ENCODE measurements at regions not wholly inside any gene's neighbourhood (a gene's known extent, or its start where the extent isn't known, plus 50 kb on each side); places are given as distances from the start of the nearest gene placed in this dataset.

DNA sequence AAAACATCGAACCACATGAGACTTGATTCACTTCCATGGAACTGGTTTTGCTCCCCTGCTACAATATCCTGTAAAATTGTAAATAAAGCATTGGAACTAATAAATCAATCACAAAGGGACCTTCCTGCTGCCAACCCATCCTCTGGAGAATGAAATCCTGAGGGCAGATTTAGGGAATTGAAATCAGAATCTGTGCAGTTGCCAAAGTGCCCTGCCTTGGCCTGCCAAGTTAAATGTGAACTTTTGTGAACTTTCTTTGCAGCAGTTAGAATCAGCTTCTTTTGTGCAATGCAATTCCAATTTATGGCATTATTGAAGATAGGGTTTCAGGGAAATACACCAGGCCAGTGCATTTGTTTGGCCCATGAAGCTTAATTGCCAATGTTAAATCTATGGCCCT, 263.1 kb downstream of the PTTG2 start:
- H3K23me2 ChIP-seq (ENCODE audit: low read depth, low read length): no peaks in the 10 kb centered on the region; the same call in 1 of the 2 replicates
- no peak for DNase-seq (ENCODE audit: low read depth in 1 of 2, low spot score in 2 of 2)
- no peak overlapping the region for H2BK20ac ChIP-seq (ENCODE audit: low read length)
- no peak overlapping the region for H3K9ac ChIP-seq (replicated peaks in 1 of 4; ENCODE audit: extremely low read depth in 1 of 4, low read depth in 3 of 4, low read length in 3 of 4)
- H2BK12ac ChIP-seq (ENCODE audit: low read depth, low read length): no peak overlapping the region
- POLR2A ChIA-PET (ENCODE audit: partially characterized antibody): interaction anchor here (1.2 kb wide), 1 partner anchor 442 kb away, joined by 3 read pairs; no protein-coding TSS in a partner anchor
- H3K4me2 ChIP-seq (ENCODE audit: insufficient read depth in 1 of 2, low read depth in 2 of 2, low read length in 2 of 2): no peak overlapping the region
- H4K91ac ChIP-seq (replicated peaks; ENCODE audit: insufficient read length, low read length): no peak overlapping the region
- H3K9me3 ChIP-seq (ENCODE audit: insufficient read depth in 2 of 2, low read depth in 1 of 2, low read length in 1 of 2): no peaks in the 10 kb centered on the region
- H3K23ac ChIP-seq (ENCODE audit: insufficient read length): no peak overlapping the region
- H3K4me1 ChIP-seq (replicated peaks in 1 of 4; ENCODE audit: control insufficient read depth in 3 of 4, insufficient read depth in 4 of 4, low read length in 3 of 4): no peaks in the 10 kb centered on the region
- H2BK5ac ChIP-seq (ENCODE audit: low read depth, low read length): no peak overlapping the region
- H3K18ac ChIP-seq (ENCODE audit: extremely low read depth, low read length): no peak overlapping the region
- no peaks in the 10 kb centered on the region for H3K79me1 ChIP-seq (ENCODE audit: low read depth, low read length)
- no peak overlapping the region for H4K5ac ChIP-seq (ENCODE audit: insufficient read length, low read depth, low read length)
- no peak overlapping the region for H3K27ac ChIP-seq (ENCODE audit: low read depth, low read length)
- H3K4ac ChIP-seq (replicated peaks; ENCODE audit: insufficient read length, low read depth, low read length): no peak overlapping the region
- FAIRE-seq: no peak
- WGBS, 2 experiments (ENCODE audit: extremely low coverage in 1 of 2, insufficient coverage in 1 of 2, insufficient read length in 1 of 2, insufficient replicate concordance in 2 of 2, low coverage in 1 of 2, low lambda C conversion rate in 2 of 2, missing lambda C conversion rate in 1 of 2): 0% methylated on average over 1 of the region's 1 CpG; no CpG with 5 or more reads in 1 of the 2 experiments
- no peaks in the 10 kb centered on the region for H3K36me3 ChIP-seq (ENCODE audit: control insufficient read depth in 2 of 4, insufficient read depth in 4 of 4, low read length in 3 of 4)
- no peaks in the 10 kb centered on the region for H3K79me2 ChIP-seq (ENCODE audit: control insufficient read depth in 1 of 2, insufficient read depth in 2 of 2, low read length in 2 of 2)
- no peak overlapping the region for H4K8ac ChIP-seq (ENCODE audit: extremely low read depth, insufficient read depth, low read length)
- H2BK15ac ChIP-seq (ENCODE audit: low read length): no peak overlapping the region
- no peak overlapping the region for H2AFZ ChIP-seq (ENCODE audit: low read length)
- peaks cover 0 to 2% of the 10 kb centered on the region in 2 experiments for H4K20me1 ChIP-seq (replicated peaks in 1 of 2; ENCODE audit: control insufficient read depth in 1 of 2, insufficient read depth in 2 of 2, low read length in 2 of 2)
- H3K4me3 ChIP-seq (ENCODE audit: extremely low read depth in 1 of 4, insufficient read depth in 2 of 4, low read depth in 3 of 4, low read length in 4 of 4): no peak overlapping the region
- no peak for TF ChIP-seq RNF2 (IDR thresholded peaks at IDR 0.05; ENCODE audit: borderline replicate concordance, low read depth, low read length, missing control alignments, poor library complexity, severe bottlenecking)
- no peak for TF ChIP-seq SRF (IDR thresholded peaks at IDR 0.05; ENCODE audit: low read depth, low read length)
- no peak for TF ChIP-seq CBX8 (IDR thresholded peaks at IDR 0.05; ENCODE audit: borderline replicate concordance, low read depth, low read length)
- no peak for TF ChIP-seq RXRA (IDR thresholded peaks at IDR 0.05; ENCODE audit: insufficient read depth, low read depth, low read length)
- no peak for TF ChIP-seq TAF7 (optimal IDR thresholded peaks at IDR 0.05; ENCODE audit: borderline replicate concordance, low read depth, low read length)
- TF ChIP-seq POLR2A (IDR thresholded peaks at IDR 0.05; ENCODE audit: control extremely low read depth in 1 of 2, low read depth in 2 of 2, low read length in 2 of 2): no peak
- TF ChIP-seq SP1 (IDR thresholded peaks at IDR 0.05; ENCODE audit: low read depth, low read length): no peak
- no peak for TF ChIP-seq JUN (IDR thresholded peaks at IDR 0.05; ENCODE audit: low read depth, low read length)
- no peak for TF ChIP-seq YY1 (IDR thresholded peaks at IDR 0.05; ENCODE audit: low read depth, low read length)
- TF ChIP-seq POU5F1 (IDR thresholded peaks at IDR 0.05; ENCODE audit: low read depth, low read length): no peak
- TF ChIP-seq SP4 (IDR thresholded peaks at IDR 0.05; ENCODE audit: low read length): no peak
- TF ChIP-seq ASH2L (IDR thresholded peaks at IDR 0.05; ENCODE audit: low read length): no peak
- no peak for TF ChIP-seq CTBP2 (IDR thresholded peaks at IDR 0.05; ENCODE audit: borderline replicate concordance, insufficient read depth, insufficient read length, low read length)
- TF ChIP-seq TAF1 (IDR thresholded peaks at IDR 0.05; ENCODE audit: low read depth, low read length): no peak
- TF ChIP-seq RFX5 (IDR thresholded peaks at IDR 0.05; ENCODE audit: borderline replicate concordance, low read depth, low read length): no peak
- TF ChIP-seq TBP (IDR thresholded peaks at IDR 0.05; ENCODE audit: low read depth, low read length): no peak
- H3K27me3 ChIP-seq (replicated peaks in 1 of 4; ENCODE audit: control insufficient read depth in 3 of 4, extremely low read depth in 1 of 4, insufficient read depth in 3 of 4, low read length in 3 of 4): no peaks in the 10 kb centered on the region
- CTCF ChIA-PET (ENCODE audit: partially characterized antibody): no interaction called here
- no peak overlapping the region for H2BK120ac ChIP-seq (replicated peaks; ENCODE audit: low read depth, low read length)
- no peak overlapping the region for H2AK5ac ChIP-seq (ENCODE audit: low read depth, low read length)
- no peak overlapping the region for H3K56ac ChIP-seq (replicated peaks; ENCODE audit: insufficient read length, low read depth, low read length)
- H3K14ac ChIP-seq (ENCODE audit: insufficient read length): no peak overlapping the region
